MM.1S (cell line): ENCODE measurements at regions not wholly inside any gene's neighbourhood (a gene's known extent, or its start where the extent isn't known, plus 50 kb on each side); places are given as distances from the start of the nearest gene placed in this dataset.

ENCODE experiments used
- DNase-seq: peaks from one replicate; pipeline ENCODE4 v3.0.0-alpha.2; 2015
- H2AFZ ChIP-seq: fragments of 300-600 bp; sonication (generic); 2 replicates; pipeline ENCODE4 v1.6.0; 2016; ENCODE audit warnings: antibody characterized with exemption, low read length
- H3F3A ChIP-seq: fragments of 300-600 bp; sonication (generic); 2 replicates; pipeline ENCODE4 v1.6.1; 2016; ENCODE audit warnings: mild to moderate bottlenecking, antibody characterized with exemption, low read length, moderate library complexity, mixed read lengths; ENCODE audit not compliant: insufficient read depth
- H3K27ac ChIP-seq: fragments of 300-600 bp; sonication (generic); 2 replicates; pipeline ENCODE4 v1.5.1; 2016; ENCODE audit warnings: mild to moderate bottlenecking, low read length
- H3K27me3 ChIP-seq: fragments of 300-600 bp; sonication (generic); replicated peaks from 2 replicates; pipeline ENCODE4 v1.6.0; 2016; ENCODE audit warnings: low read length; ENCODE audit not compliant: insufficient read depth
- H3K36me3 ChIP-seq: fragments of 300-600 bp; sonication (generic); replicated peaks from 2 replicates; pipeline ENCODE4 v1.6.1; 2016; ENCODE audit warnings: mild to moderate bottlenecking, low read length, mixed read lengths; ENCODE audit not compliant: insufficient read depth
- H3K4me1 ChIP-seq: fragments of 300-600 bp; sonication (generic); 2 replicates; pipeline ENCODE4 v1.6.1; 2016; ENCODE audit warnings: low read length, mixed read lengths
- H3K4me2 ChIP-seq: fragments of 300-600 bp; sonication (generic); 2 replicates; pipeline ENCODE4 v1.6.0; 2016; ENCODE audit warnings: low read depth, low read length
- H3K4me3 ChIP-seq: fragments of 300-600 bp; sonication (generic); 2 replicates; pipeline ENCODE4 v1.5.1; 2016; ENCODE audit warnings: low read length, mixed read lengths
- H3K79me2 ChIP-seq: fragments of 300-600 bp; sonication (generic); 2 replicates; pipeline ENCODE4 v1.6.1; 2016; ENCODE audit warnings: mixed run types, low read length, mixed read lengths
- H3K9ac ChIP-seq: fragments of 300-600 bp; sonication (generic); 2 replicates; pipeline ENCODE4 v1.6.1; 2016; ENCODE audit warnings: low read length, mixed read lengths
- H3K9me2 ChIP-seq: fragments of 300-600 bp; sonication (generic); replicated peaks from 2 replicates; pipeline ENCODE4 v1.6.1; 2016; ENCODE audit warnings: mild to moderate bottlenecking, low read length, mixed read lengths; ENCODE audit not compliant: insufficient read depth
- H3K9me3 ChIP-seq: fragments of 300-600 bp; sonication (generic); replicated peaks from 2 replicates; pipeline ENCODE4 v1.6.1; 2016; ENCODE audit warnings: mild to moderate bottlenecking, low read length, mixed read lengths; ENCODE audit not compliant: insufficient read depth
- H4K20me1 ChIP-seq: fragments of 300-600 bp; sonication (generic); 2 replicates; pipeline ENCODE4 v1.6.1; 2016; ENCODE audit warnings: mild to moderate bottlenecking, low read length, moderate library complexity, mixed read lengths; ENCODE audit not compliant: insufficient read depth
- CTCF ChIP-seq: fragments of 300-600 bp; sonication (generic); IDR thresholded peaks from 2 replicates; pipeline ENCODE4 v1.5.1; 2016; ENCODE audit warnings: antibody characterized with exemption, low read length, mixed read lengths
- EZH2 ChIP-seq: fragments of 300-600 bp; sonication (generic); optimal IDR thresholded peaks from 2 replicates; pipeline ENCODE3; 2017; ENCODE audit warnings: low read depth, mild to moderate bottlenecking, antibody characterized with exemption, low read length, mixed read lengths
- EZH2phosphoT487 ChIP-seq: fragments of 300-600 bp; sonication (generic); IDR thresholded peaks from 2 replicates; pipeline ENCODE4 v1.6.1; 2018; ENCODE audit warnings: antibody characterized with exemption, low read length

- H3K79me2 ChIP-seq: no peaks in the 10 kb centered on the region
- no peak overlapping the region for H2AFZ ChIP-seq
- no peaks in the 10 kb centered on the region for H3K9me2 ChIP-seq
- H4K20me1 ChIP-seq: no peaks in the 10 kb centered on the region
- no peak overlapping the region for H3K27ac ChIP-seq
- H3K4me2 ChIP-seq: no peak overlapping the region
- H3F3A ChIP-seq: no peaks in the 10 kb centered on the region
- no peak for DNase-seq
- no peak for TF ChIP-seq EZH2phosphoT487
- TF ChIP-seq CTCF: no peak
- no peak for TF ChIP-seq EZH2
- H3K4me1 ChIP-seq: no peaks in the 10 kb centered on the region
- H3K4me3 ChIP-seq: no peak overlapping the region
- H3K36me3 ChIP-seq: no peaks in the 10 kb centered on the region
- H3K9me3 ChIP-seq: no peaks in the 10 kb centered on the region
- no peaks in the 10 kb centered on the region for H3K27me3 ChIP-seq
- no peak overlapping the region for H3K9ac ChIP-seq
Measured at GRCh38 chr12:42923156-42923555, 333.6 kb upstream of the PRICKLE1 start.

- Histone ChIP-seq H3K27ac (no peak overlapping the region), H3K4me3 (no peak overlapping the region), H3K4me1 (no peaks in the 10 kb centered on the region), H2AFZ (no peak overlapping the region), H3K4me2 (no peak overlapping the region), H3K9ac (no peak overlapping the region), H3F3A (no peaks in the 10 kb centered on the region), H3K9me3 (no peaks in the 10 kb centered on the region), H4K20me1 (no peaks in the 10 kb centered on the region), H3K36me3 (no peaks in the 10 kb centered on the region), H3K27me3 (no peaks in the 10 kb centered on the region), H3K9me2 (no peaks in the 10 kb centered on the region), H3K79me2 (no peaks in the 10 kb centered on the region)
- no peak for TF ChIP-seq EZH2phosphoT487
- no peak for TF ChIP-seq EZH2
- DNase-seq: no peak
Measured at GRCh38 chr12:42922505-42922850, 332.9 kb upstream of the PRICKLE1 start.

- H2AFZ ChIP-seq: no peak overlapping the region
- TF ChIP-seq CTCF (no peak), EZH2 (no peak), EZH2phosphoT487 (no peak)
- no peak for DNase-seq
- no peaks in the 10 kb centered on the region for H3K9me3 ChIP-seq
- H3K9ac ChIP-seq: no peak overlapping the region
- no peaks in the 10 kb centered on the region for H3K27me3 ChIP-seq
- no peak overlapping the region for H3K4me3 ChIP-seq
- H3K27ac ChIP-seq: no peak overlapping the region
- H3K4me2 ChIP-seq: no peak overlapping the region
- H3F3A ChIP-seq: no peaks in the 10 kb centered on the region
- no peaks in the 10 kb centered on the region for H3K36me3 ChIP-seq
- no peaks in the 10 kb centered on the region for H3K79me2 ChIP-seq
- H4K20me1 ChIP-seq: no peaks in the 10 kb centered on the region
- H3K4me1 ChIP-seq: no peaks in the 10 kb centered on the region
- H3K9me2 ChIP-seq: no peaks in the 10 kb centered on the region
Measured at GRCh38 chr12:42921741-42922504, 332.4 kb upstream of the PRICKLE1 start.

GRCh38 chr12:42919691-42920090 is 330.1 kb upstream of the PRICKLE1 start:
- TF ChIP-seq EZH2phosphoT487: no peak
- no peak for TF ChIP-seq CTCF
- no peak for TF ChIP-seq EZH2
- H3K79me2 ChIP-seq: no peaks in the 10 kb centered on the region
- H3F3A ChIP-seq: no peaks in the 10 kb centered on the region
- no peak overlapping the region for H3K4me2 ChIP-seq
- no peaks in the 10 kb centered on the region for H3K4me1 ChIP-seq
- H3K27me3 ChIP-seq: no peaks in the 10 kb centered on the region
- no peaks in the 10 kb centered on the region for H3K36me3 ChIP-seq
- no peaks in the 10 kb centered on the region for H3K9me2 ChIP-seq
- H3K9me3 ChIP-seq: no peaks in the 10 kb centered on the region
- no peaks in the 10 kb centered on the region for H4K20me1 ChIP-seq
- no peak overlapping the region for H3K9ac ChIP-seq
- no peak overlapping the region for H2AFZ ChIP-seq
- DNase-seq: no peak
- H3K4me3 ChIP-seq: no peak overlapping the region
- H3K27ac ChIP-seq: no peak overlapping the region
